HEK293 (cell line): ENCODE measurements at regions not wholly inside any gene's neighbourhood (a gene's known extent, or its start where the extent isn't known, plus 50 kb on each side); places are given as distances from the start of the nearest gene placed in this dataset.

Experiments used
- CTCF ChIA-PET: fragments of 350-600 bp; formaldehyde crosslinking; extraction: SDS; loops from one replicate; lab custom pipeline; 2021; ENCODE audit warnings: antibody characterized with exemption; lab: Yijun Ruan, JAX
- POLR2A ChIA-PET: fragments of 300-600 bp; formaldehyde crosslinking; extraction: SDS; loops from one replicate; lab custom pipeline; 2020; ENCODE audit warnings: antibody characterized with exemption, inconsistent platforms; lab: Yijun Ruan, JAX
- H3K27ac ChIP-seq: fragments of 200-500 bp; sonication (Bioruptor generic); 2 replicates; pipeline ENCODE4 v1.5.1; 2014; ENCODE audit warnings: low read depth, low read length, control low read depth, inconsistent platforms; ENCODE audit errors: extremely low read depth
- H3K36me3 ChIP-seq, 2 experiments: fragments of 200-500 bp in 1 of 2; sonication (Bioruptor generic) in 1 of 2; 1 replicate in 1 of 2; 2 replicates in 1 of 2; pipeline ENCODE4 v1.5.1; 2014 to 2017; ENCODE audit warnings: inconsistent platforms in 2 of 2, low read length in 2 of 2; ENCODE audit not compliant: control insufficient read depth in 2 of 2, insufficient read depth in 1 of 2
- H3K4me1 ChIP-seq: fragments of 200-500 bp; sonication (Bioruptor generic); 2 replicates; pipeline ENCODE4 v1.5.1; 2014; ENCODE audit warnings: mild to moderate bottlenecking, low read length, inconsistent platforms; ENCODE audit not compliant: control insufficient read depth, insufficient read depth
- H3K4me3 ChIP-seq: 2 replicates; pipeline ENCODE4 v1.5.1; 2011; ENCODE audit warnings: low read depth, mild to moderate bottlenecking, control low read depth, low read length, moderate library complexity
- H3K9me3 ChIP-seq: fragments of 200-500 bp; sonication (Bioruptor generic); 2 replicates; pipeline ENCODE4 v1.5.1; 2014; ENCODE audit warnings: low read depth, low read length, inconsistent platforms; ENCODE audit not compliant: control insufficient read depth, insufficient read depth
- GLIS1 ChIP-seq: fragments of 450-650 bp; formaldehyde crosslinking; IDR thresholded peaks from 2 replicates; pipeline ENCODE4 v1.5.1; 2016; ENCODE audit warnings: missing biosample characterization, missing genetic modification characterization
- GLIS2 ChIP-seq: fragments of 450-650 bp; formaldehyde crosslinking; IDR thresholded peaks from 2 replicates; pipeline ENCODE4 v1.5.1; 2016; ENCODE audit warnings: missing biosample characterization, missing genetic modification characterization
- KLF1 ChIP-seq: fragments of 450-650 bp; formaldehyde crosslinking; IDR thresholded peaks from 2 replicates; pipeline ENCODE4 v1.5.1; 2016; ENCODE audit warnings: missing biosample characterization, missing genetic modification characterization
- OSR2 ChIP-seq: fragments of 450-650 bp; formaldehyde crosslinking; IDR thresholded peaks from 2 replicates; pipeline ENCODE4 v1.5.1; 2016; ENCODE audit warnings: missing biosample characterization, missing genetic modification characterization
- RBAK ChIP-seq: fragments of 450-650 bp; formaldehyde crosslinking; IDR thresholded peaks from 2 replicates; pipeline ENCODE4 v1.5.1; 2016; ENCODE audit warnings: missing biosample characterization, missing genetic modification characterization
- SP3 ChIP-seq: fragments of 450-650 bp; formaldehyde crosslinking; IDR thresholded peaks from 2 replicates; pipeline ENCODE4 v1.5.1; 2016; ENCODE audit warnings: missing biosample characterization, missing genetic modification characterization
- ZBTB17 ChIP-seq: fragments of 450-650 bp; formaldehyde crosslinking; IDR thresholded peaks from 2 replicates; pipeline ENCODE4 v1.5.1; 2016; ENCODE audit warnings: missing biosample characterization, missing genetic modification characterization
- ZIC2 ChIP-seq: fragments of 450-650 bp; formaldehyde crosslinking; IDR thresholded peaks from 2 replicates; pipeline ENCODE4 v1.5.1; 2016; ENCODE audit warnings: missing biosample characterization, missing genetic modification characterization
- ZNF133 ChIP-seq: fragments of 450-650 bp; formaldehyde crosslinking; IDR thresholded peaks from 2 replicates; pipeline ENCODE4 v1.5.1; 2016; ENCODE audit warnings: missing biosample characterization, missing genetic modification characterization
- ZNF335 ChIP-seq: fragments of 450-650 bp; formaldehyde crosslinking; conservative IDR thresholded peaks from 2 replicates; pipeline ENCODE4 v1.5.1; 2016; ENCODE audit warnings: missing biosample characterization, missing genetic modification characterization
- ZNF555 ChIP-seq: fragments of 450-650 bp; formaldehyde crosslinking; conservative IDR thresholded peaks from 2 replicates; pipeline ENCODE4 v1.5.1; 2017; ENCODE audit warnings: missing biosample characterization, mild to moderate bottlenecking, missing genetic modification characterization, inconsistent platforms
- ZNF571 ChIP-seq: fragments of 450-650 bp; formaldehyde crosslinking; IDR thresholded peaks from 2 replicates; pipeline ENCODE4 v1.5.0; 2017; ENCODE audit warnings: missing biosample characterization, missing genetic modification characterization
- ZNF768 ChIP-seq: fragments of 450-650 bp; formaldehyde crosslinking; IDR thresholded peaks from 2 replicates; pipeline ENCODE4 v1.5.1; 2018; ENCODE audit warnings: missing biosample characterization, mild to moderate bottlenecking, missing genetic modification characterization
- TF ChIP-seq, protein P1 (sequence below): fragments of 450-650 bp; formaldehyde crosslinking; IDR thresholded peaks from 2 replicates; pipeline ENCODE4 v1.5.1; 2017; ENCODE audit warnings: missing biosample characterization, missing genetic modification characterization
- TF ChIP-seq, protein P2 (sequence below): fragments of 450-650 bp; formaldehyde crosslinking; IDR thresholded peaks from 2 replicates; pipeline ENCODE4 v1.5.1; 2016; ENCODE audit warnings: missing biosample characterization, missing genetic modification characterization, borderline replicate concordance
- TF ChIP-seq, protein P3 (sequence below): sonication (generic); formaldehyde crosslinking; IDR thresholded peaks from 2 replicates; pipeline ENCODE4 v1.8.1; 2022; ENCODE audit warnings: mild to moderate bottlenecking, moderate library complexity, missing genetic modification reagents
- TF ChIP-seq, protein P4 (sequence below): fragments of 450-650 bp; formaldehyde crosslinking; IDR thresholded peaks from 2 replicates; pipeline ENCODE4 v1.5.1; 2016; ENCODE audit warnings: missing biosample characterization, missing genetic modification characterization, low read depth
- TF ChIP-seq, protein P5 (sequence below): fragments of 450-650 bp; formaldehyde crosslinking; conservative IDR thresholded peaks from 2 replicates; pipeline ENCODE4 v1.5.1; 2016; ENCODE audit warnings: low read depth, missing biosample characterization, missing genetic modification characterization

DNA sequence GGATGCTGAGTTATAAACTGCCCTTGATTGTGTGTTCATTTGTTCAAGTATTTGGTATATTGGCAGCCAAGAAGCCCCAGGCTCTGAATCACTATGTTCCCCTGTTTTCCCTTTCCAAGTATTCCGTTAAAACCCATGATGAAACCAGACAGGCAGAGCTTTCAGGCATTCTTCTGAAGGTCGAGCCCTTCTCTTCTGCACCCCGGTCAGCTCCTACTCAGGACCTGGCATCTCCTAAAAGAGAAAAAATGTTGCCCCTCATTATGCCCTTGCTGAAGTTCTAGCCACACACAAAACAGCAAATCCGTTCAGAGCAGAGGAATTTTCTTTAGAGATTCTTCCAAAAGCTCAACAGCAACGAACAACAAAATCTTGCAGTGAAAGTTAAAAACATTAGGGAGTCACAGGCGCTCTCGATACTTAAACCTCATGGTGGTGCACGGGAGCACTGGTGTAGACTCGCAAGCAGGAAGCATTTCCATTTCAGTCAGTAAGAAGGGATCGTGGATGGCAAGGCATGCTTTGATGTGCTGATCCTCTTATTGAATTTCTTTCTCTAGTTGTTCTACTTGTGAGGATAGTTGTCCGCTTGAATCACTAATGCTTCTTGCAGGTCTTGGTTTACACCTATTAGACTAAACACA is 264.9 kb downstream of the SKIDA1 start (continued):
- TF ChIP-seq ZNF335 (tag by site-specific recombination) (no peak), ZIC2 (no peak), KLF1 (tag by site-specific recombination) (no peak), ZNF555 (tag by site-specific recombination) (no peak)
- TF ChIP-seq, protein P1, sequence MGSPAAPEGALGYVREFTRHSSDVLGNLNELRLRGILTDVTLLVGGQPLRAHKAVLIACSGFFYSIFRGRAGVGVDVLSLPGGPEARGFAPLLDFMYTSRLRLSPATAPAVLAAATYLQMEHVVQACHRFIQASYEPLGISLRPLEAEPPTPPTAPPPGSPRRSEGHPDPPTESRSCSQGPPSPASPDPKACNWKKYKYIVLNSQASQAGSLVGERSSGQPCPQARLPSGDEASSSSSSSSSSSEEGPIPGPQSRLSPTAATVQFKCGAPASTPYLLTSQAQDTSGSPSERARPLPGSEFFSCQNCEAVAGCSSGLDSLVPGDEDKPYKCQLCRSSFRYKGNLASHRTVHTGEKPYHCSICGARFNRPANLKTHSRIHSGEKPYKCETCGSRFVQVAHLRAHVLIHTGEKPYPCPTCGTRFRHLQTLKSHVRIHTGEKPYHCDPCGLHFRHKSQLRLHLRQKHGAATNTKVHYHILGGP, result no peak

DNA sequence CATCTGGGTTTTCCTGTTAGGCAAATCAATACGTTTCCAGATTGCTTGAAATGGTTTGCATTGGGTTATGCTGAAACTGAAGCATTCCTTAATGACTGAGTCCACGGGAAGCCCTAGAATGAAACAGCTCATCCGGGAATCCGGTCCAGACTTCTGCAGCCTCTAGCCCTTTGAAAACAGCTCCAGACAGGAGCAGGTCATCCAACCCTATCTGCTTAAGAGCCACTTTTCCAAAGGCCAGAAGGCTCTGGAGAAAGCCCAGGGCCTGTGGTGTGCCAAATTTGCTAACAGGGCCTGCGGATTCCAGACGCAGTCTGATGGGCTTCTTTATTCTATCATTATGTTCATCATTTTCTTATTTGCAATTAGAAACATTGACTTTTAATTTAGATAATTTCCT is 265.4 kb downstream of the SKIDA1 start:
- no peak overlapping the region for H3K27ac ChIP-seq
- ChIA-PET CTCF (interaction anchor here (1.6 kb wide), 1 partner anchor 10 kb away, joined by 3 read pairs; no protein-coding TSS in a partner anchor), POLR2A (interaction anchor here (0.6 kb wide), 1 partner anchor 77 kb away, joined by 3 read pairs; no protein-coding TSS in a partner anchor)
- H3K4me3 ChIP-seq, result no peak overlapping the region
- no peaks in the 10 kb centered on the region for H3K36me3 ChIP-seq
- TF ChIP-seq ZBTB17 (tag by site-specific recombination), result no peak
- TF ChIP-seq ZNF133, result no peak
- no peak for TF ChIP-seq SP3 (tag by site-specific recombination)
- TF ChIP-seq RBAK (tag by site-specific recombination), result no peak
- TF ChIP-seq GLIS2 (tag by site-specific recombination), result no peak
- no peak for TF ChIP-seq GLIS1 (tag by site-specific recombination)
- TF ChIP-seq, protein P2, sequence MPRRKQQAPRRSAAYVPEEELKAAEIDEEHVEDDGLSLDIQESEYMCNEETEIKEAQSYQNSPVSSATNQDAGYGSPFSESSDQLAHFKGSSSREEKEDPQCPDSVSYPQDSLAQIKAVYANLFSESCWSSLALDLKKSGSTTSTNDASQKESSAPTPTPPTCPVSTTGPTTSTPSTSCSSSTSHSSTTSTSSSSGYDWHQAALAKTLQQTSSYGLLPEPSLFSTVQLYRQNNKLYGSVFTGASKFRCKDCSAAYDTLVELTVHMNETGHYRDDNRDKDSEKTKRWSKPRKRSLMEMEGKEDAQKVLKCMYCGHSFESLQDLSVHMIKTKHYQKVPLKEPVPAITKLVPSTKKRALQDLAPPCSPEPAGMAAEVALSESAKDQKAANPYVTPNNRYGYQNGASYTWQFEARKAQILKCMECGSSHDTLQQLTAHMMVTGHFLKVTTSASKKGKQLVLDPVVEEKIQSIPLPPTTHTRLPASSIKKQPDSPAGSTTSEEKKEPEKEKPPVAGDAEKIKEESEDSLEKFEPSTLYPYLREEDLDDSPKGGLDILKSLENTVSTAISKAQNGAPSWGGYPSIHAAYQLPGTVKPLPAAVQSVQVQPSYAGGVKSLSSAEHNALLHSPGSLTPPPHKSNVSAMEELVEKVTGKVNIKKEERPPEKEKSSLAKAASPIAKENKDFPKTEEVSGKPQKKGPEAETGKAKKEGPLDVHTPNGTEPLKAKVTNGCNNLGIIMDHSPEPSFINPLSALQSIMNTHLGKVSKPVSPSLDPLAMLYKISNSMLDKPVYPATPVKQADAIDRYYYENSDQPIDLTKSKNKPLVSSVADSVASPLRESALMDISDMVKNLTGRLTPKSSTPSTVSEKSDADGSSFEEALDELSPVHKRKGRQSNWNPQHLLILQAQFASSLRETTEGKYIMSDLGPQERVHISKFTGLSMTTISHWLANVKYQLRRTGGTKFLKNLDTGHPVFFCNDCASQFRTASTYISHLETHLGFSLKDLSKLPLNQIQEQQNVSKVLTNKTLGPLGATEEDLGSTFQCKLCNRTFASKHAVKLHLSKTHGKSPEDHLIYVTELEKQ, result no peak
- no peak for TF ChIP-seq OSR2
- TF ChIP-seq ZNF768 (tag by site-specific recombination), result no peak
- TF ChIP-seq, protein P3, sequence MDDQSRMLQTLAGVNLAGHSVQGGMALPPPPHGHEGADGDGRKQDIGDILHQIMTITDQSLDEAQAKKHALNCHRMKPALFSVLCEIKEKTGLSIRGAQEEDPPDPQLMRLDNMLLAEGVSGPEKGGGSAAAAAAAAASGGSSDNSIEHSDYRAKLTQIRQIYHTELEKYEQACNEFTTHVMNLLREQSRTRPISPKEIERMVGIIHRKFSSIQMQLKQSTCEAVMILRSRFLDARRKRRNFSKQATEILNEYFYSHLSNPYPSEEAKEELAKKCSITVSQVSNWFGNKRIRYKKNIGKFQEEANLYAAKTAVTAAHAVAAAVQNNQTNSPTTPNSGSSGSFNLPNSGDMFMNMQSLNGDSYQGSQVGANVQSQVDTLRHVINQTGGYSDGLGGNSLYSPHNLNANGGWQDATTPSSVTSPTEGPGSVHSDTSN (CRISPR knock-in tag), result no peak
- TF ChIP-seq, protein P4, sequence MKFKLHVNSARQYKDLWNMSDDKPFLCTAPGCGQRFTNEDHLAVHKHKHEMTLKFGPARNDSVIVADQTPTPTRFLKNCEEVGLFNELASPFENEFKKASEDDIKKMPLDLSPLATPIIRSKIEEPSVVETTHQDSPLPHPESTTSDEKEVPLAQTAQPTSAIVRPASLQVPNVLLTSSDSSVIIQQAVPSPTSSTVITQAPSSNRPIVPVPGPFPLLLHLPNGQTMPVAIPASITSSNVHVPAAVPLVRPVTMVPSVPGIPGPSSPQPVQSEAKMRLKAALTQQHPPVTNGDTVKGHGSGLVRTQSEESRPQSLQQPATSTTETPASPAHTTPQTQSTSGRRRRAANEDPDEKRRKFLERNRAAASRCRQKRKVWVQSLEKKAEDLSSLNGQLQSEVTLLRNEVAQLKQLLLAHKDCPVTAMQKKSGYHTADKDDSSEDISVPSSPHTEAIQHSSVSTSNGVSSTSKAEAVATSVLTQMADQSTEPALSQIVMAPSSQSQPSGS, result no peak
- TF ChIP-seq ZNF571 (tag by site-specific recombination), result no peak
- TF ChIP-seq, protein P5, sequence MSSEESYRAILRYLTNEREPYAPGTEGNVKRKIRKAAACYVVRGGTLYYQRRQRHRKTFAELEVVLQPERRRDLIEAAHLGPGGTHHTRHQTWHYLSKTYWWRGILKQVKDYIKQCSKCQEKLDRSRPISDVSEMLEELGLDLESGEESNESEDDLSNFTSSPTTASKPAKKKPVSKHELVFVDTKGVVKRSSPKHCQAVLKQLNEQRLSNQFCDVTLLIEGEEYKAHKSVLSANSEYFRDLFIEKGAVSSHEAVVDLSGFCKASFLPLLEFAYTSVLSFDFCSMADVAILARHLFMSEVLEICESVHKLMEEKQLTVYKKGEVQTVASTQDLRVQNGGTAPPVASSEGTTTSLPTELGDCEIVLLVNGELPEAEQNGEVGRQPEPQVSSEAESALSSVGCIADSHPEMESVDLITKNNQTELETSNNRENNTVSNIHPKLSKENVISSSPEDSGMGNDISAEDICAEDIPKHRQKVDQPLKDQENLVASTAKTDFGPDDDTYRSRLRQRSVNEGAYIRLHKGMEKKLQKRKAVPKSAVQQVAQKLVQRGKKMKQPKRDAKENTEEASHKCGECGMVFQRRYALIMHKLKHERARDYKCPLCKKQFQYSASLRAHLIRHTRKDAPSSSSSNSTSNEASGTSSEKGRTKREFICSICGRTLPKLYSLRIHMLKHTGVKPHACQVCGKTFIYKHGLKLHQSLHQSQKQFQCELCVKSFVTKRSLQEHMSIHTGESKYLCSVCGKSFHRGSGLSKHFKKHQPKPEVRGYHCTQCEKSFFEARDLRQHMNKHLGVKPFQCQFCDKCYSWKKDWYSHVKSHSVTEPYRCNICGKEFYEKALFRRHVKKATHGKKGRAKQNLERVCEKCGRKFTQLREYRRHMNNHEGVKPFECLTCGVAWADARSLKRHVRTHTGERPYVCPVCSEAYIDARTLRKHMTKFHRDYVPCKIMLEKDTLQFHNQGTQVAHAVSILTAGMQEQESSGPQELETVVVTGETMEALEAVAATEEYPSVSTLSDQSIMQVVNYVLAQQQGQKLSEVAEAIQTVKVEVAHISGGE, result no peak
- no peaks in the 10 kb centered on the region for H3K4me1 ChIP-seq
- H3K9me3 ChIP-seq, result no peaks in the 10 kb centered on the region
